Testis (tissue), 2 donors: ENCODE measurements at regions not wholly inside any gene's neighbourhood (a gene's known extent, or its start where the extent isn't known, plus 50 kb on each side); places are given as distances from the start of the nearest gene placed in this dataset.
A peak's percentile ranks its signal among the peaks of the same experiment; 100 is the strongest.
"Not testable (repeated sequence)": the region's sequence is repeated elsewhere in the genome, so short reads cannot be mapped to it uniquely, and the experiment has no call there.

ENCODE experiments used
- DNase-seq: peaks from one replicate; pipeline ENCODE4 v3.0.0-alpha.2; 2019
- H3K27ac ChIP-seq, 2 donors: fragments of 200-600 bp; sonication (generic); one replicate each; pipeline ENCODE4 v1.5.1; 2019
- H3K27me3 ChIP-seq: fragments of 200-600 bp; sonication (generic); one replicate; pipeline ENCODE4 v1.5.1; 2019
- H3K36me3 ChIP-seq: fragments of 200-600 bp; sonication (generic); one replicate; pipeline ENCODE4 v1.5.1; 2017; ENCODE audit warnings: low read depth; ENCODE audit errors: missing control alignments
- H3K4me1 ChIP-seq: fragments of 200-600 bp; sonication (generic); one replicate; pipeline ENCODE4 v1.5.1; 2019
- H3K4me3 ChIP-seq, 2 donors: fragments of 200-600 bp; sonication (generic); one replicate each; pipeline ENCODE4 v1.5.1; 2017 to 2019
- H3K9me3 ChIP-seq: fragments of 200-600 bp; sonication (generic); one replicate; pipeline ENCODE4 v1.5.1; 2017
- CTCF ChIP-seq, 3 experiments: fragments of 450-650 bp in 2 of 3; fragments of 200-600 bp in 1 of 3; sonication (generic) in 1 of 3; IDR thresholded peaks; one replicate each; pipeline ENCODE4 v1.5.1; 2016 to 2019; ENCODE audit warnings: antibody characterized with exemption in 3 of 3, mild to moderate bottlenecking in 2 of 3, moderate library complexity in 1 of 3
- POLR2A ChIP-seq: fragments of 450-650 bp; IDR thresholded peaks from one replicate; pipeline ENCODE4 v1.6.1; 2017; ENCODE audit warnings: antibody characterized with exemption, mild to moderate bottlenecking, moderate library complexity
- WGBS, 2 donors: methylation state at CpG; one replicate each; pipeline ENCODE4 v1.1.5; 2018; 5-methylcytosine and 5-hydroxymethylcytosine counted together
- intact Hi-C: fragments of 100-400 bp; cut with DNase I; formaldehyde crosslinking; loops from one replicate; pipeline ENCODE4 v1.15.1; 2023; ENCODE audit warnings: low total_unique reads

GRCh38 chr3:96619475-96619874 is 194.9 kb upstream of the EPHA6 start:
- DNase-seq, result no peak
- H3K9me3 ChIP-seq, result no peaks in the 10 kb centered on the region

GRCh38 chr3:96622878-96623277 is 191.5 kb upstream of the EPHA6 start:
- Histone ChIP-seq H3K27ac (no peak overlapping the region), H3K36me3 (no peaks in the 10 kb centered on the region), H3K4me3 (no peak overlapping the region), H3K27me3 (no peaks in the 10 kb centered on the region), H3K4me1 (no peaks in the 10 kb centered on the region), H3K9me3 (no peaks in the 10 kb centered on the region)
- no peak for DNase-seq
- intact Hi-C loops, result no loop called here
- TF ChIP-seq POLR2A (no peak), CTCF (IDR thresholded peaks at IDR 0.05) (no peak)
- 77 to 90% methylated on average over 2 of the region's 2 CpGs for WGBS, 2 donors

More at GRCh38 chr3:96619475-96619874, 194.9 kb upstream of the EPHA6 start:
- intact Hi-C loops, result no loop called here
- H3K4me3 ChIP-seq, result peak overlapping the region in 1 of 2 donors; percentile 7
- no peak overlapping the region for H3K27ac ChIP-seq
- H3K27me3 ChIP-seq, result no peaks in the 10 kb centered on the region
- H3K36me3 ChIP-seq, result no peaks in the 10 kb centered on the region
- WGBS, 2 donors, result 81 to 82% methylated on average over 17 to 20 of the region's 20 CpGs
- H3K4me1 ChIP-seq, result no peaks in the 10 kb centered on the region
- no peak for TF ChIP-seq CTCF (IDR thresholded peaks at IDR 0.05)
- TF ChIP-seq POLR2A, result no peak

GRCh38 chr3:96631050-96631449 is 183.3 kb upstream of the EPHA6 start:
- intact Hi-C loops, result no loop called here
- Histone ChIP-seq H3K36me3 (no peaks in the 10 kb centered on the region), H3K4me1 (no peaks in the 10 kb centered on the region), H3K4me3 (no peak overlapping the region), H3K9me3 (no peaks in the 10 kb centered on the region), H3K27me3 (no peaks in the 10 kb centered on the region), H3K27ac (no peak overlapping the region)
- 95 to 100% methylated on average over 1 of the region's 1 CpG for WGBS, 2 donors
- TF ChIP-seq CTCF (IDR thresholded peaks at IDR 0.05) (no peak), POLR2A (no peak)
- no peak for DNase-seq

- H3K4me1 ChIP-seq, result no peaks in the 10 kb centered on the region
- H3K9me3 ChIP-seq, result no peaks in the 10 kb centered on the region
- 78 to 93% methylated on average over 13 to 19 of the region's 20 CpGs for WGBS, 2 donors
- no peak overlapping the region for H3K27ac ChIP-seq
- intact Hi-C loops, result no loop called here
- TF ChIP-seq CTCF (IDR thresholded peaks at IDR 0.05), result no peak
- no peak overlapping the region for H3K4me3 ChIP-seq
- DNase-seq, result no peak
- no peaks in the 10 kb centered on the region for H3K36me3 ChIP-seq
- no peaks in the 10 kb centered on the region for H3K27me3 ChIP-seq
Measured at GRCh38 chr3:96646596-96646995, 167.8 kb upstream of the EPHA6 start.

GRCh38 chr3:96657710-96658109 is 156.7 kb upstream of the EPHA6 start:
- no peaks in the 10 kb centered on the region for H3K36me3 ChIP-seq
- TF ChIP-seq CTCF (IDR thresholded peaks at IDR 0.05), result no peak
- no peak for TF ChIP-seq POLR2A
- no peaks in the 10 kb centered on the region for H3K9me3 ChIP-seq
- H3K4me1 ChIP-seq, result no peaks in the 10 kb centered on the region
- H3K4me3 ChIP-seq, result no peak overlapping the region
- DNase-seq, result no peak
- intact Hi-C loops, result no loop called here
- no peaks in the 10 kb centered on the region for H3K27me3 ChIP-seq
- WGBS, 2 donors, result 54 to 73% methylated on average over 8 of the region's 8 CpGs
- H3K27ac ChIP-seq, result no peak overlapping the region

- intact Hi-C loops, DNase-seq: not testable (repeated sequence)
- 83 to 89% methylated on average over 7 of the region's 7 CpGs for WGBS, 2 donors
Measured at GRCh38 chr3:96671861-96672595, 142.4 kb upstream of the EPHA6 start.

More at GRCh38 chr3:96671861-96672595, 142.4 kb upstream of the EPHA6 start:
- not testable (repeated sequence) for H3K9me3 ChIP-seq, H3K4me3 ChIP-seq, H3K27ac ChIP-seq, H3K36me3 ChIP-seq, H3K4me1 ChIP-seq, H3K27me3 ChIP-seq
